ENCODE measurements at regions not wholly inside any gene's neighbourhood (a gene's known extent, or its start where the extent isn't known, plus 50 kb on each side); places are given as distances from the start of the nearest gene placed in this dataset.
A peak's percentile ranks its signal among the peaks of the same experiment; 100 is the strongest.

DNA sequence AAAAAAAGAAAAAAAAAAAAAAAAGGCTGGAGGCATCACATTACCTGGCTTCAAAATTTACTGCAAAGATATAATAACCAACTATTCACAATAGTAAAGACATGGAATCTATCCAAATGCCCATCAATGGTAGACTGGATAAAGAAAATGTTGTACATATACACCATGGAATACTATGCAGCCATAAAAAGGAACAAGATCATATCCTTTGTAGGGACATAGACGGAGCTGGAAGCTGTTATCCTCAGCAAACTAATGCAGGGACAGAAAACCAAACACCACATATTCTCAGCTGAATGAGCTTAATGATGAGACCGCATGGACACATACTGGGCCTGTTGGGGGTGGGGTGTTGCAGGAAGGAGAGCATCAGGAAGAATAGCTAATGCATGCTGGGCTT lies 330.5 kb downstream of the SRGAP2C start:
- Histone ChIP-seq H3K4me3 (no peak overlapping the region), H3K27me3 (peaks cover 7 to 38% (median 19%) of the 10 kb centered on the region in 9 donors), H3K36me3 (no peaks in the 10 kb centered on the region), H3K9me3 (peaks cover 0 to 8% (median 0%) of the 10 kb centered on the region in 12 donors), H3K27ac (peak overlapping the region in 1 of 12 donors; percentile 82), H3K4me1 (peaks cover 0 to 42% (median 0%) of the 10 kb centered on the region in 12 donors)
- TF ChIP-seq POLR2A (IDR thresholded peaks at IDR 0.05): no peak
- TF ChIP-seq, protein P1, sequence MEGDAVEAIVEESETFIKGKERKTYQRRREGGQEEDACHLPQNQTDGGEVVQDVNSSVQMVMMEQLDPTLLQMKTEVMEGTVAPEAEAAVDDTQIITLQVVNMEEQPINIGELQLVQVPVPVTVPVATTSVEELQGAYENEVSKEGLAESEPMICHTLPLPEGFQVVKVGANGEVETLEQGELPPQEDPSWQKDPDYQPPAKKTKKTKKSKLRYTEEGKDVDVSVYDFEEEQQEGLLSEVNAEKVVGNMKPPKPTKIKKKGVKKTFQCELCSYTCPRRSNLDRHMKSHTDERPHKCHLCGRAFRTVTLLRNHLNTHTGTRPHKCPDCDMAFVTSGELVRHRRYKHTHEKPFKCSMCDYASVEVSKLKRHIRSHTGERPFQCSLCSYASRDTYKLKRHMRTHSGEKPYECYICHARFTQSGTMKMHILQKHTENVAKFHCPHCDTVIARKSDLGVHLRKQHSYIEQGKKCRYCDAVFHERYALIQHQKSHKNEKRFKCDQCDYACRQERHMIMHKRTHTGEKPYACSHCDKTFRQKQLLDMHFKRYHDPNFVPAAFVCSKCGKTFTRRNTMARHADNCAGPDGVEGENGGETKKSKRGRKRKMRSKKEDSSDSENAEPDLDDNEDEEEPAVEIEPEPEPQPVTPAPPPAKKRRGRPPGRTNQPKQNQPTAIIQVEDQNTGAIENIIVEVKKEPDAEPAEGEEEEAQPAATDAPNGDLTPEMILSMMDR (IDR thresholded peaks at IDR 0.05): no peak
- WGBS, 4 donors: 81 to 91% (median 88%) methylated on average over 2 of the region's 2 CpGs
- intact Hi-C loops (cut with DNase I): no loop called here
- ATAC-seq (no peak), DNase-seq (no peak)

DNA sequence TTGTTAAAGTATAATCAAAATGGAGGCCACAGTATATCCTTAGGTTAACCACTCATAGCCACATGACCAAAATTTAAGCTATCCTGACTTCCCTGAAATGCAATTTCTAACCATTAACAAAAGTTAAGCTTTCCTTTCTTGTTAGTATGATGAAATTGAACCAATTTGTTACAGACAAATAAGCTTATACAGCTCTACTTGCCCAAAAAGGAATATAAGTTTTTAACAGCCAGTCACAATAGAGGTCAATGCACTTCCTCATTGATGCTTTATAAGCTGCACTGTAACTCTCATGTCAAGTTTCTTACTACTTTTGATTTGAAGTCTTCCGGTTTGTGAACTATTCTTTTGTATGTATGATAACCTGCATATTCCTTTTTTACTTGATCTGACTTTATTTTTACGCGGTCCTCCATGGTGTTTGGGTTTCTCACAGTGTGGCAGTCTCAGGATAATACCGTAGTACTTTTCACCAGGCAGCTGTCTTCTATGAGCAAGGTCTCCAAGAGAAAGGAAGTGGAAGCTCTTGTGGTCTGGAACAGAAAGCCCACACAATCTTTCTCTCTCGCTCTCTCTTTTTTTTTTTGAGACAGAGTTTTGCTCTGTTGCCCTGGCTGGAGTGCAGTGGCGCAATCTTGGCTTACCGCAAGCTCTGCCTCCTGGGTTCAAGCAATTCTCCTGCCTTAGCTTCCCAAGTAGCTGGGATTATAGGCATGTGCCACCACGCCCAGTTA lies 331.6 kb downstream of the SRGAP2C start:
- peaks cover 0 to 8% (median 0%) of the 10 kb centered on the region in 12 donors for H3K9me3 ChIP-seq
- no peaks in the 10 kb centered on the region for H3K36me3 ChIP-seq
- intact Hi-C loops (cut with DNase I): no loop called here
- DNase-seq: peak in 4 of 5 donors; percentile 6 to 62 (median 50)
- peaks cover 7 to 50% (median 23%) of the 10 kb centered on the region in 9 donors for H3K27me3 ChIP-seq
- WGBS, 4 donors: 74 to 87% (median 76%) methylated on average over 8 of the region's 8 CpGs
- peak overlapping the region in 1 of 12 donors; percentile 82 for H3K27ac ChIP-seq
- peaks cover 0 to 44% (median 0%) of the 10 kb centered on the region in 12 donors for H3K4me1 ChIP-seq
- TF ChIP-seq, protein P1 (IDR thresholded peaks at IDR 0.05): no peak
- TF ChIP-seq POLR2A (IDR thresholded peaks at IDR 0.05): no peak
- H3K4me3 ChIP-seq: peak overlapping the region in 1 of 12 donors; percentile 25
- ATAC-seq: peak in 3 of 4 donors; percentile 33 to 58 (median 49)

DNA sequence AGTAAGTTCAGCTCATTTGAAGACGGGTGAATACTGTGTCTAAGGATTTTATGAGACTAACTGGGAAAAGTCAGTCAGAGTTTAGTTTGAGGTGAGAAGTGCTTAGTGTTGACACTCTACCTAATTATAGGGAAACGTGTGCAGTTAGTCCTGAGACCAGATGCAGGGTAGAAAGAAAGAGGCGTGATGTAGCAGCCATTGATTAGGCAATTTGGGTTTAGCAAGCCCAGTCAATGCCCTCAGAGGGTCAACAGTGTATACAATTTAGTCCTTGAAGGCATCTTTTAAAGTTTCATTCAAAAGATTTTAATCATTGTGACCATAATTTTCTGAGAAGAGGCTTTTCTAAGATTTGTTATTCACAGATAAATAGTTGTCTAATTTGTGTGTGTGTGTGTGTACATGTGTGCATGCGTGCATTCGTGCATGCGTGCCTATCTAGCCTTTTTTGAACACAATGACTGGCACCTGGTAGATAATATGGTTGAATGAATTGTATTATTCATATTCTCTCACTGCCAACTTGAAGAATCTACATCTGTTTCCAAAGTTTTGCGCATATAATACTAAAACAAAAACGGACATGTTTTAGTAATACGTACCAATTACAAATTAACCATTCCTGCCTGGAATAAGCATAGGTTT lies 332.9 kb downstream of the SRGAP2C start:
- Histone ChIP-seq H3K27me3 (peaks cover 7 to 53% (median 23%) of the 10 kb centered on the region in 9 donors), H3K4me1 (peaks cover 0 to 38% (median 0%) of the 10 kb centered on the region in 12 donors), H3K27ac (peak overlapping the region in 1 of 12 donors; percentile 82), H3K36me3 (no peaks in the 10 kb centered on the region), H3K4me3 (no peak overlapping the region), H3K9me3 (peaks cover 0 to 8% (median 0%) of the 10 kb centered on the region in 12 donors)
- intact Hi-C loops (cut with DNase I): no loop called here
- ATAC-seq (no peak), DNase-seq (no peak)
- TF ChIP-seq POLR2A (IDR thresholded peaks at IDR 0.05): no peak
- TF ChIP-seq, protein P1 (IDR thresholded peaks at IDR 0.05): no peak
- WGBS, 4 donors: 80 to 86% (median 84%) methylated on average over 9 of the region's 9 CpGs

DNA sequence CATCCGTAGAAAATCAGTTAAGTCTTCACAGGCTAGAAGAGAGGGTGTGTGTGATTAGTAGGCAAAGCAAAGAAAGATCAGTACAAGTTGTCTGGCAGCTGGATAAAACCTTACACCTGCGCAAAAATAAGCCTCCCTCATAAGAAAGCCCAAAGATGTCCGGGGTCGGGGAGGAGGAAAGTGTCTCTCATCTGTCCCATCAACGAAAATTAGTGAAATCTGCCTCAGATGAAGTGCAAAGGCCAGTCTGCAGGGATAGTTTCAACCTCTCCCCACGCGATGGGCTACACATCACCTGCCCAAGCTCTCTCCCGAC lies 333.9 kb downstream of the SRGAP2C start:
- intact Hi-C loops (cut with DNase I): no loop called here
- Histone ChIP-seq H3K27me3 (peaks cover 7 to 62% (median 23%) of the 10 kb centered on the region in 9 donors), H3K4me3 (peak overlapping the region in 9 of 12 donors; percentile 16 to 71 (median 49)), H3K36me3 (no peaks in the 10 kb centered on the region), H3K27ac (peak overlapping the region in 1 of 12 donors; percentile 79), H3K9me3 (peaks cover 0 to 8% (median 0%) of the 10 kb centered on the region in 12 donors), H3K4me1 (peaks cover 0 to 38% (median 0%) of the 10 kb centered on the region in 12 donors)
- no peak for TF ChIP-seq POLR2A (IDR thresholded peaks at IDR 0.05)
- TF ChIP-seq, protein P1 (IDR thresholded peaks at IDR 0.05): no peak
- 18 to 31% (median 21%) methylated on average over 8 of the region's 8 CpGs for WGBS, 4 donors
- ATAC-seq (no peak), DNase-seq (no peak)
